Panc1 (cell line): ENCODE measurements at regions not wholly inside any gene's neighbourhood (a gene's known extent, or its start where the extent isn't known, plus 50 kb on each side); places are given as distances from the start of the nearest gene placed in this dataset.

Source experiments
- ATAC-seq: fragments of 200-7000 bp; cut with Tn5 transposase; 2 replicates; pipeline ENCODE4 v1.9.1; 2020; ENCODE audit warnings: mild to moderate bottlenecking, moderate library complexity
- BruUV-seq: library from RNA; stranded (reverse); fragments of 400-500 nt; replicated peaks from 2 replicates; lab custom pipeline; 2021; lab: Mats Ljungman, UMichigan
- CTCF ChIA-PET: fragments of 300-600 bp; sonication (Branson Sonifier 250); formaldehyde crosslinking; loops from one replicate; lab custom pipeline; 2022; ENCODE audit warnings: antibody characterized with exemption; lab: Charles Lee
- POLR2A ChIA-PET: fragments of 300-600 bp; sonication (Branson Sonifier 250); formaldehyde crosslinking; loops from one replicate; lab custom pipeline; 2022; ENCODE audit warnings: antibody characterized with exemption; lab: Charles Lee
- DNase-seq: peaks from one replicate; pipeline ENCODE4 v3.0.0-alpha.2; 2010; ENCODE audit warnings: low read depth, low spot score
- H3K27ac ChIP-seq: 2 replicates; pipeline ENCODE4 v1.5.1; 2011; ENCODE audit warnings: mild to moderate bottlenecking, low read length, inconsistent platforms
- H3K27me3 ChIP-seq: fragments of 200-500 bp; sonication (Bioruptor generic); 2 replicates; pipeline ENCODE4 v1.6.0; 2014; ENCODE audit warnings: low read length, inconsistent platforms; ENCODE audit not compliant: control insufficient read depth, insufficient read depth
- H3K36me3 ChIP-seq: fragments of 200-500 bp; sonication (Bioruptor generic); 2 replicates; pipeline ENCODE4 v1.5.1; 2014; ENCODE audit warnings: inconsistent platforms, mild to moderate bottlenecking, low read length, moderate library complexity; ENCODE audit not compliant: control insufficient read depth, insufficient read depth
- H3K4me1 ChIP-seq: 2 replicates; pipeline ENCODE4 v1.5.1; 2011; ENCODE audit warnings: inconsistent platforms, mild to moderate bottlenecking, low read length, moderate library complexity; ENCODE audit not compliant: control insufficient read depth, insufficient read depth
- H3K4me3 ChIP-seq, 2 experiments: 2 replicates each; pipeline ENCODE4 v1.5.1; 2011 to 2012; ENCODE audit warnings: low read depth in 2 of 2, low read length in 2 of 2, mild to moderate bottlenecking in 2 of 2, inconsistent platforms in 1 of 2, moderate library complexity in 1 of 2
- H3K9me3 ChIP-seq: fragments of 200-500 bp; sonication (Bioruptor generic); 2 replicates; pipeline ENCODE4 v1.5.1; 2014; ENCODE audit warnings: low read depth, mild to moderate bottlenecking, inconsistent platforms, low read length, moderate library complexity; ENCODE audit not compliant: control insufficient read depth, insufficient read depth
- CTCF ChIP-seq: fragments of 450-650 bp; IDR thresholded peaks from 2 replicates; pipeline ENCODE4 v1.5.1; 2017; ENCODE audit warnings: mild to moderate bottlenecking
- POLR2AphosphoS5 ChIP-seq: IDR thresholded peaks from 2 replicates; pipeline ENCODE4 v1.6.1; 2012; ENCODE audit warnings: mild to moderate bottlenecking, low read depth, low read length, moderate library complexity
- REST ChIP-seq, 2 experiments: IDR thresholded peaks; 2 replicates each; pipeline ENCODE4 v1.6.1; 2011 to 2012; ENCODE audit warnings: low read depth in 2 of 2, control low read depth in 1 of 2, low read length in 1 of 2, mild to moderate bottlenecking in 1 of 2, moderate library complexity in 1 of 2; ENCODE audit not compliant: insufficient read depth in 1 of 2
- SIN3A ChIP-seq: IDR thresholded peaks from 2 replicates; pipeline ENCODE4 v1.6.1; 2012; ENCODE audit warnings: low read depth, mild to moderate bottlenecking, low read length, moderate library complexity, borderline replicate concordance; ENCODE audit not compliant: insufficient read depth
- TCF7L2 ChIP-seq: IDR thresholded peaks from 2 replicates; pipeline ENCODE4 v1.6.1; 2011; ENCODE audit warnings: mild to moderate bottlenecking, low read depth, low read length, inconsistent platforms
- in situ Hi-C: cut with HindIII; loops from 2 replicates; pipeline ENCODE4 v1.10.0; 2016; ENCODE audit warnings: low sequenced_read_pairs, low pct_unique_long_range_greater_than_20kb
- intact Hi-C: fragments of 100-400 bp; cut with micrococcal nuclease; formaldehyde crosslinking; loops from one replicate; pipeline ENCODE4 v1.10.0; 2022; ENCODE audit not compliant: unreplicated experiment

- DNase-seq (no peak), ATAC-seq (no peak)
- intact Hi-C loops (no loop called here), in situ Hi-C loops (no loop called here)
- ChIA-PET POLR2A (no interaction called here), CTCF (no interaction called here)
- no peaks in the 10 kb centered on the region for H3K27me3 ChIP-seq
- TF ChIP-seq REST (IDR thresholded peaks at IDR 0.05; ENCODE audit: insufficient read depth in 1 of 2, low read depth in 2 of 2, low read length in 1 of 2) (no peak), POLR2AphosphoS5 (no peak), TCF7L2 (no peak), CTCF (no peak), SIN3A (no peak)
- no TSS peak for BruUV-seq
- H3K36me3 ChIP-seq, result no peaks in the 10 kb centered on the region
- H3K9me3 ChIP-seq, result no peaks in the 10 kb centered on the region
- no peak overlapping the region for H3K4me3 ChIP-seq
- no peak overlapping the region for H3K27ac ChIP-seq
- no peaks in the 10 kb centered on the region for H3K4me1 ChIP-seq
These were observed 310.8 kb upstream of the MGAT5 start for GRCh38 chr2:133943108-133943507.

GRCh38 chr2:133945089-133945488 lies 308.8 kb upstream of the MGAT5 start:
- no peak for DNase-seq
- no peak for TF ChIP-seq TCF7L2
- TF ChIP-seq CTCF, result no peak
- no peak for TF ChIP-seq SIN3A
- TF ChIP-seq REST (IDR thresholded peaks at IDR 0.05; ENCODE audit: insufficient read depth in 1 of 2, low read depth in 2 of 2, low read length in 1 of 2), result no peak
- TF ChIP-seq POLR2AphosphoS5, result no peak

More at GRCh38 chr2:133945089-133945488, 308.8 kb upstream of the MGAT5 start:
- Histone ChIP-seq H3K36me3 (no peaks in the 10 kb centered on the region), H3K4me3 (no peak overlapping the region), H3K4me1 (no peaks in the 10 kb centered on the region), H3K27ac (no peak overlapping the region), H3K27me3 (no peaks in the 10 kb centered on the region), H3K9me3 (no peaks in the 10 kb centered on the region)
- no peak for ATAC-seq
- no TSS peak for BruUV-seq
- intact Hi-C loops, result no loop called here
- ChIA-PET POLR2A (no interaction called here), CTCF (no interaction called here)
- in situ Hi-C loops, result no loop called here
